ENCODE measurements at regions not wholly inside any gene's neighbourhood (a gene's known extent, or its start where the extent isn't known, plus 50 kb on each side); places are given as distances from the start of the nearest gene placed in this dataset.
A peak's percentile ranks its signal among the peaks of the same experiment; 100 is the strongest.

- H3K4me1 ChIP-seq = peaks cover 2% of the 10 kb centered on the region
Measured at GRCh38 chr2:41400088-41400665, 647.6 kb upstream of the PKDCC start.

GRCh38 chr2:41405441-41405840 is 642.4 kb upstream of the PKDCC start:
- Histone ChIP-seq H3K4me1 (peaks cover 12% of the 10 kb centered on the region), H3K9me3 (no peaks in the 10 kb centered on the region), H3K4me3 (no peak overlapping the region), H3K27me3 (ENCODE audit: insufficient read depth in 3 of 3, low read length in 2 of 3) (no peaks in the 10 kb centered on the region), H3K36me3 (ENCODE audit: insufficient read depth in 1 of 2, low read depth in 1 of 2) (no peaks in the 10 kb centered on the region), H3K27ac (no peak overlapping the region)
- intact Hi-C loops (cut with DNase I) = no loop called here
- no peak for TF ChIP-seq CTCF (IDR thresholded peaks at IDR 0.05)
- WGBS, 3 donors = 37 to 48% (median 40%) methylated on average over 2 of the region's 2 CpGs
- peak in 1 of 4 donors; percentile 39 for ATAC-seq
- DNase-seq = no peak

More at GRCh38 chr2:41400088-41400665, 647.6 kb upstream of the PKDCC start:
- no peaks in the 10 kb centered on the region for H3K27me3 ChIP-seq (ENCODE audit: insufficient read depth in 3 of 3, low read length in 2 of 3)
- H3K27ac ChIP-seq = no peak overlapping the region
- no peaks in the 10 kb centered on the region for H3K36me3 ChIP-seq (ENCODE audit: insufficient read depth in 1 of 2, low read depth in 1 of 2)
- TF ChIP-seq CTCF (IDR thresholded peaks at IDR 0.05) = no peak
- H3K4me3 ChIP-seq = no peak overlapping the region
- 49 to 69% (median 60%) methylated on average over 6 of the region's 6 CpGs for WGBS, 3 donors
- DNase-seq (no peak), ATAC-seq (no peak)
- intact Hi-C loops (cut with DNase I) = no loop called here
- no peaks in the 10 kb centered on the region for H3K9me3 ChIP-seq

GRCh38 chr2:41409328-41409727 is 638.5 kb upstream of the PKDCC start:
- H3K27me3 ChIP-seq (ENCODE audit: insufficient read depth in 3 of 3, low read length in 2 of 3) = no peaks in the 10 kb centered on the region
- ATAC-seq (no peak), DNase-seq (no peak)
- peaks cover 12% of the 10 kb centered on the region for H3K4me1 ChIP-seq
- no peaks in the 10 kb centered on the region for H3K9me3 ChIP-seq
- TF ChIP-seq CTCF (IDR thresholded peaks at IDR 0.05) = no peak
- intact Hi-C loops (cut with DNase I) = no loop called here
- H3K27ac ChIP-seq = no peak overlapping the region
- 68 to 90% (median 81%) methylated on average over 4 of the region's 4 CpGs for WGBS, 3 donors
- no peak overlapping the region for H3K4me3 ChIP-seq
- no peaks in the 10 kb centered on the region for H3K36me3 ChIP-seq (ENCODE audit: insufficient read depth in 1 of 2, low read depth in 1 of 2)

GRCh38 chr2:41410011-41410410 is 637.8 kb upstream of the PKDCC start:
- WGBS, 3 donors = 76 to 87% (median 80%) methylated on average over 3 of the region's 3 CpGs
- no peaks in the 10 kb centered on the region for H3K9me3 ChIP-seq
- peaks cover 11% of the 10 kb centered on the region for H3K4me1 ChIP-seq
- intact Hi-C loops (cut with DNase I) = loop anchor here in 1 of 2 donors (5.0 kb wide), 1 partner anchor 372 kb away; no protein-coding TSS in a partner anchor
- TF ChIP-seq CTCF (IDR thresholded peaks at IDR 0.05) = no peak
- no peak for ATAC-seq
- H3K36me3 ChIP-seq (ENCODE audit: insufficient read depth in 1 of 2, low read depth in 1 of 2) = no peaks in the 10 kb centered on the region
- no peaks in the 10 kb centered on the region for H3K27me3 ChIP-seq (ENCODE audit: insufficient read depth in 3 of 3, low read length in 2 of 3)
- H3K4me3 ChIP-seq = no peak overlapping the region
- H3K27ac ChIP-seq = no peak overlapping the region
- no peak for DNase-seq
